ENCODE measurements at regions not wholly inside any gene's neighbourhood (a gene's known extent, or its start where the extent isn't known, plus 50 kb on each side); places are given as distances from the start of the nearest gene placed in this dataset.

DNA sequence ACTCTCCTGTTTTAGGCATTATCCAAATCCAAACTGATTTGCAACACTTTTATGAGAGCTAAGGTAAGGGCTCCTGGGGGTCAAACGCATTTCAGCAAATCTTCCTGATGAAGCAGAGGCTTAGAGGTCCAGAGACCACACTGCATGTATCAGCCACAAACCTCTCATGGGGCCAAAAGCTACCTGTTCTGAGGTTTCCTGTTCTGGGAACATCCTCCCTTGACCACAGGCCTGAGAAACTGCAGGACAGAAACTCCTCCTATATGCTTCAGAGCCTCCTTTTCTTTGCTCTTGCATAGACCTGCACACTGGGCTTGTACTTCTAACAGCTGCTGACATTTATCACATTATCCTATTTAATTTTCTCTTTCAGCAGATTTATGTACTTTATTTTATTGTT lies 92.6 kb downstream of the OR2K2 start:
- TF ChIP-seq POLR2AphosphoS5 (IDR thresholded peaks at IDR 0.05; ENCODE audit: low read depth, low read length): no peak
- TF ChIP-seq TAF1 (IDR thresholded peaks at IDR 0.05; ENCODE audit: borderline replicate concordance, low read depth, low read length): no peak
- TF ChIP-seq POLR2A (IDR thresholded peaks at IDR 0.05; ENCODE audit: low read depth, low read length): no peak
- DNase-seq (ENCODE audit: insufficient read length) (no peak), FAIRE-seq (peak; percentile 57)

DNA sequence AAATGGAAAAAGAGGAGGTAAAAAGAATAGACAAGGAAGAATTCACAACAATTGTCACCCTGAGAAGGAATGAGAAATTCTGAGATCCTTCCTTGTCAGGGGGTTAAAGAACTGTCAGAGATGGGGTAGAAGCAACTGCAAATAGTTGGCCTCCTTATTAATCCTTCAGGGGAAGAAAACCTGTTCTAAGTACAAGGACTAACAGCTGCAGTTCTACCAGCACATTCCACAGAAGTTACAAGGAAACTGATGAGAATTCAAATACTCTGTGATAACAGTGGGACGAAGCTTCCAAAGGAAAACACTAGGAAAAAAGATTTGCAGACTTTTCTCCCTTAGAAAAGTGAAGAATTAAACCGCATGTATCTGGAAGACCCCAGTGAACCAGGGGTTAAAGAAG lies 93.7 kb downstream of the OR2K2 start:
- no peak for TF ChIP-seq POLR2A (IDR thresholded peaks at IDR 0.05; ENCODE audit: low read depth, low read length)
- no peak for TF ChIP-seq POLR2AphosphoS5 (IDR thresholded peaks at IDR 0.05; ENCODE audit: low read depth, low read length)
- TF ChIP-seq TAF1 (IDR thresholded peaks at IDR 0.05; ENCODE audit: borderline replicate concordance, low read depth, low read length): no peak
- DNase-seq (ENCODE audit: insufficient read length) (no peak), FAIRE-seq (no peak)

DNA sequence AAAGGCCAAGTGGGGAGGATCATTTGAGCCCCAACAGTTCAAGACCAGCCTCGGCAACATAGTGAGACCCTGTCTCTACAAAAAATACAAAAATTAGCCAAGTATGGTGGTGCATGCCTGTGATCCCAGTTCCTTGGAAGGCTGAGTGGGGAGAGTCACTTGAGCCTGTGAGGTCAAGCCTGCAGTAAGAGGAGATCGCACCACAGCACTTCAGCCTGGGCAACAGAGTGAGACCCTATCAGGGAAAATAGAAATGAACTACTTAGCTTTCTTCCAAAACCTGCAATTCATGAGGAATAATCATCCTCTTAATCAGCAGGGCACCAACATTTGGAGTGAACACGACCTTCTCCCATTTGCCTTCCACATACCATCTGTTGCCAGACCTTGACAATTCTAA lies 96.1 kb downstream of the OR2K2 start:
- FAIRE-seq: no peak
- DNase-seq (ENCODE audit: insufficient read length): no peak

DNA sequence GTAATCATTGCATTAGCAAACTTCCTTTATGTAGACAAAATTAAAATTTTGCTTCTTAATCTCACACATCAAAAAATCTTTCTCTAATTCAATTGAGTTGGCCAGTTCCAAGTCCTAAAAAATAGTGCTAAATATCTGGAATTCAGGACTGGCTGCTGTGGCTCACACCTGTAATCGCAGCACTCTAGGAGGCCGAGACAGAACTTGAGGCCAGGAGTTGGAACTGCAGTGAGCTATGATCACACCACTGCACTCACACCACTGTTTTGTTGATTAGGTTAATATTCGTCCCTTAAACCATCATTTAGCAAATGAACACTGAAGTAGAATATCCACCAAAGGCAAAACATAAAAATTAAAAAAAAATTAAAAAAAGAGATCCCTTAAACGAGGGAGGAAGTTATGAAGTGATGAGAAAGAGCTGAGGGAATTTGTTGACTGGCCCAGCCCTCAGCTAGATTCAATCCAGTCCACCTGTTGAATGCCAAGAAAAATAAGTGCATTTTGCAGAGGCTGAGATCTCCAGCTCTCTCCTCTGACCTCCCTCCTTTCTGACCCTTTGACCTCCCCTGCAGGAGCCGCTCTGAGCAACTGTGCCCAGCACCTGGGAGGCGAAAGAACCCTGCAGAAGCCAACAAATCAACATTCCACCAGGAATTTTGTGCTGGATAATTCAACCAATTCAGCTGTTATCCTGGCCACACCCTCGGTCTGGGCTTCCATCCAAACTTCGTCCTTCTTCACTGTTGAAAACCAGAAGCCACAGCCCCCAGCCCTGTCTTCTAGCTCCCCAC lies 96.8 kb downstream of the OR2K2 start:
- DNase-seq (ENCODE audit: insufficient read length) (no peak), FAIRE-seq (no peak)
- TF ChIP-seq POLR2AphosphoS5 (IDR thresholded peaks at IDR 0.05; ENCODE audit: low read depth, low read length) (no peak), POLR2A (IDR thresholded peaks at IDR 0.05; ENCODE audit: low read depth, low read length) (no peak), TAF1 (IDR thresholded peaks at IDR 0.05; ENCODE audit: borderline replicate concordance, low read depth, low read length) (no peak)

More for the DNA sequence above, 96.1 kb downstream of the OR2K2 start:
- TF ChIP-seq POLR2A (IDR thresholded peaks at IDR 0.05; ENCODE audit: low read depth, low read length) (no peak), TAF1 (IDR thresholded peaks at IDR 0.05; ENCODE audit: borderline replicate concordance, low read depth, low read length) (no peak), POLR2AphosphoS5 (IDR thresholded peaks at IDR 0.05; ENCODE audit: low read depth, low read length) (no peak)

DNA sequence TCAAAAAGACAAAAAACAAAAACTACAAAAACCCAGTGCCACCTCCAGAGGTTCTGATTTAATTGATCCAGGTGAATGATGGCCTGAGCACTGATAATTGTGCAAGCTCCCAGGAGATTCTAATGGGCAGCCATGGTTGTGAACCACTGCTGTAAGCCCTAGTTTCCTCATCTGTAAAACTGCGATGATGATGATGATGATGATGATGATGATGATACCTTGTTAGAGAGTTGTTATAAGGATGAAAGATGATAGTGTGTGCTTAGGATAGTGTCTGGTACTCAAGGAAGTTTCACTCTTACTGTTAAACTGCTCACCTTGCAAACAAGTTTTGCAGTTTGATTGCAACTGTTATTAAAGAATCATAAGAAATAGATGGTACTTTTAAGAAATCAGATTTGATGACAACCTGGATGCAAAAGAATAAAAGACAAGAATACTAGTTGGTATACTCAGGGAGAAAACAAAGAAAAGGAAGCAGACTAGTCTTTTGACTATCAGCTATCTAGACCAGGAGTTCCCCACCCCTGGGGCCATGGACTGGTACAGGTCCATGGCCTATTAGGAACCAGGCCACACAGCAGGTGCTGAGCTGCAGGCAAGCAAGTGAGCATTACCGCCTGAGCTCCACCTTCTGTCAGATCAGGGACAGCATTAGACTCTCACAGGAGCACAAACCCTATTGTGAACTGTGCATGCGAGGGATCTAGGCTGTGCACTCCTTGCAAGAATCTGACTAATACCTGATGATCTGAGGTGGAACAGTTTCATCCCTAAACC lies 98.0 kb downstream of the OR2K2 start:
- TF ChIP-seq POLR2A (IDR thresholded peaks at IDR 0.05; ENCODE audit: low read depth, low read length): no peak
- TF ChIP-seq TAF1 (IDR thresholded peaks at IDR 0.05; ENCODE audit: borderline replicate concordance, low read depth, low read length): no peak
- TF ChIP-seq POLR2AphosphoS5 (IDR thresholded peaks at IDR 0.05; ENCODE audit: low read depth, low read length): no peak
- DNase-seq (ENCODE audit: insufficient read length): no peak
- no peak for FAIRE-seq

DNA sequence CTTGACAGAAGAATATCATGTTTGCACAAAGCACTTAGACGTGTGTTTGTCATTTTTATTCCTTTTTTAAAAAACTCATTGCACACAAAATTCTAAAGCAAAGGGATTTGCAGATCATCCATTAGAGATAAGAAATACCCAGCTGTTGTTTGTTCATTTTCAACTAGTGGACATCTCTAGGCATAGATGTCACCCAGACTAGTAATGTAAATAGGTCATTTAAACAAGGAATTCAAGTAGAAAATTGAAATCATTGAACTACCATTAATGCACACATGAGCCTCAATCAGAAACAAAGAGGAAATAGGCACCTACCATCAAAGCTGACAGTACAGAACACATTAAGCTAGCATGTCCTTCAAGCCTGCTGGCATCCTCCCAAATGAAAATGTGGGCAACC lies 107.3 kb downstream of the OR2K2 start:
- DNase-seq (ENCODE audit: insufficient read length): no peak
- FAIRE-seq: no peak
- no peak for TF ChIP-seq TAF1 (IDR thresholded peaks at IDR 0.05; ENCODE audit: borderline replicate concordance, low read depth, low read length)
- no peak for TF ChIP-seq POLR2A (IDR thresholded peaks at IDR 0.05; ENCODE audit: low read depth, low read length)
- no peak for TF ChIP-seq POLR2AphosphoS5 (IDR thresholded peaks at IDR 0.05; ENCODE audit: low read depth, low read length)

DNA sequence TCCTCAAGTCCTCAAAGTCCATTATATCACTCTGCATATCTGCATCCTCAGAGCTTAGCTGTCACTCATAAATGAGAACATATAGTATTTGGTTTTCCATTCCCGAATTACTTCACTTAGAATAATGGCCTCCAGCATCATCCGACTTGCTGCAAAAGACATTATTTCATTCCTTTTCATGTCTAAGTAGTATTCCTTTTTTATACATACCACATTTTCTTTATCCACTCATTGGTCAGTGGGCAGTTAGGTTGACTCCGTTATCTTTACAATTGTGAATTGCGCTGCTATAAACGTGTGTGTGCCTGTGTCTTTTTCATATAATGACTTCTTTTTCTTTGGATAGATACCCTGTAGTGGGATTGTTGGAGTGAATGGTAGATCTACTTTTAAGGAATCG lies 117.2 kb downstream of the OR2K2 start:
- no peak for DNase-seq (ENCODE audit: insufficient read length)
- TF ChIP-seq POLR2AphosphoS5 (IDR thresholded peaks at IDR 0.05; ENCODE audit: low read depth, low read length) (no peak), POLR2A (IDR thresholded peaks at IDR 0.05; ENCODE audit: low read depth, low read length) (no peak), TAF1 (IDR thresholded peaks at IDR 0.05; ENCODE audit: borderline replicate concordance, low read depth, low read length) (no peak)
- FAIRE-seq: no peak

DNA sequence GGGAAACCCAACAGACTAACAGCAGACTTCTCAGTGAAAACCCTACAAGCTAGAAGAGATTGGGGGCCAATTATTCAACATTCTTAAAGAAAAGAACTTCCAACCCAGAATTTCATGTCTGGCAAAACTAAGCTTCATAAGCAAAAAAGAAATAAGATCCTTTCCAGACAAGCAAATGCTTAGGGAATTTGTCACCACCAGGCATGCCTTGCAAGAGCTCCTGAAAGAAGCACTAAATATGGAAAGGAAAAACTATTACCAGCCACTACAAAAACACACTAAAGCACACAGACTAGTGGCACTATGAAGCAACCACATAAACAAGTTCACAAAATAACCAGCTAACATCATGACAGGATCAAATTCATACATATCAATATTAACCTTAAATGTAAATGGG lies 131.1 kb downstream of the OR2K2 start:
- TF ChIP-seq POLR2A (IDR thresholded peaks at IDR 0.05; ENCODE audit: low read depth, low read length): no peak
- TF ChIP-seq POLR2AphosphoS5 (IDR thresholded peaks at IDR 0.05; ENCODE audit: low read depth, low read length): no peak
- TF ChIP-seq TAF1 (IDR thresholded peaks at IDR 0.05; ENCODE audit: borderline replicate concordance, low read depth, low read length): no peak
- FAIRE-seq (no peak), DNase-seq (ENCODE audit: insufficient read length) (no peak)

DNA sequence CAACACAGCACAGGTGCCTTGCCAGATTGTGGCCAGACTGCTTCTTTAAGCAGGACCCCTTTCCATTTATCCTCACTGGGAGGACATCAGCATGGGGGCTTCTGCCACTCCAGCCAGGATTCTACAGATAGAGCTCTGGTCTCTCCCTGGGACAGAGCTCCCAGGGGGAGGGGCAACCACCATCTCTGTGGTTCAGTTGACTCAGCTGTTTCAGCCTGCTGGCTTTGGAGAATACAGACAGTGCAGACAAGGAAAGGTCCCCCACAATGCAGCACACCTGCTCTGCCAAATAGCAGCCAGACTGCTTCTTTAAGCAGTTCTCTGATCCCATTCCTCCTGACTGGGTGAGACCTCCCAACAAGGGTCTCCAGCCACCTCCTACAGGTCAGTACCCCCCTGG lies 132.8 kb downstream of the OR2K2 start:
- DNase-seq (ENCODE audit: insufficient read length) (no peak), FAIRE-seq (no peak)
- TF ChIP-seq POLR2AphosphoS5 (IDR thresholded peaks at IDR 0.05; ENCODE audit: low read depth, low read length): no peak
- TF ChIP-seq POLR2A (IDR thresholded peaks at IDR 0.05; ENCODE audit: low read depth, low read length): no peak
- TF ChIP-seq TAF1 (IDR thresholded peaks at IDR 0.05; ENCODE audit: borderline replicate concordance, low read depth, low read length): no peak

DNA sequence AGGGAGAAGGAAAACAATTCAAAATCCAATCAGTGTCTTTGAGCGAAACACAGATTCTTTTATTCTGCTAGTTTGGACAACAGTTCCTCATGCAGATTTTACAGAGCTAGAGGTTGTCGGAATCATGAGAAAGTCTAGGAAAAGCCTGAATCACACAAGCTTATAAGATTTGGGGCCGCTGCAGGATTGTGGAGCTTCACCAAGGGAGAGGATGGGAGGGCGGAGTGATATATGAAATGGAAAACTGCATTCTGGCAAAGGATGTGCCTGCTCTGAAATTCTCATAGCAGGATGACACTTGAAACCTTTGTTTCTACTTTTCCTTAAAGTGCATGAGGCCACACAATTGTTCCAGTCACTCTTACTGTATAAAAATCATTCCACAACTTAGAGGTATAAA lies 134.3 kb downstream of the OR2K2 start:
- DNase-seq (ENCODE audit: insufficient read length) (no peak), FAIRE-seq (no peak)
- TF ChIP-seq TAF1 (IDR thresholded peaks at IDR 0.05; ENCODE audit: borderline replicate concordance, low read depth, low read length) (no peak), POLR2A (IDR thresholded peaks at IDR 0.05; ENCODE audit: low read depth, low read length) (no peak), POLR2AphosphoS5 (IDR thresholded peaks at IDR 0.05; ENCODE audit: low read depth, low read length) (no peak)

DNA sequence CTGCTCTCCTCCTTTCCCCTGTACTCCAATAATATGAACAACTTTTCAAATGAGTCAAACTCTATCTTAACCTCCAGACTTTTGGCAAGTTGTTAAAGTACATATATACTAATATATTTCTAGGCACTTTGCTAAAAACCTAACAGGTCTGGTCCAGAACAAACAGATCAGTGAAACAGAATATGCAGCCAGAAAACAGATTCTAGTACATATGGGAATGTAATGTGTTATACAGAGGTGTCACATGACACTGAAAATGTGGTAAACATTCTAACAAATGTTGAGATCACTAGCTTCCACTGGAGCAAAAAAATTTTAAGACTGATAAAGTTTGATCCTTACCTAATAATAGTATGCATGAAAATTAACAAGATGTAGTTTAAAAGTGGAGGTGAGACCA lies 136.9 kb downstream of the OR2K2 start:
- no peak for TF ChIP-seq POLR2A (IDR thresholded peaks at IDR 0.05; ENCODE audit: low read depth, low read length)
- no peak for TF ChIP-seq POLR2AphosphoS5 (IDR thresholded peaks at IDR 0.05; ENCODE audit: low read depth, low read length)
- no peak for TF ChIP-seq TAF1 (IDR thresholded peaks at IDR 0.05; ENCODE audit: borderline replicate concordance, low read depth, low read length)
- DNase-seq (ENCODE audit: insufficient read length): no peak
- no peak for FAIRE-seq

DNA sequence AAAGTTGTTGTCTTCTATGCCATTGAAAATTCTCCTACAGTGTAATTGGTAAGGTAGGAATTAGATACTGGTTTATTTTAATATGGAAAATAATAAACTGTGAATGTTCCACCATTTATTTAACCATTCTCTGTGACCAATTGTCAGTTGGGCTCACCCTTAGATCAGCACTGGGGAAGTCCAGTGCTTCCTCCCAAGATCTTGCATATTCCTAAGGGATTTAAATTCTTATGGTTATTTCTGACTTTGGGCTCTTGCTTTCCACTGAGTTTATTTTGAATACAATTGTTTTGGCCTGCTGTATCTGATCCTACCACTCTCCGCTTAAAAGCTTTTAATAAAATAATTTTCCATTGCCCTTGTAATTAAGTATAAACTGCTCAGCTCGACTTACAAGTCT lies 137.4 kb downstream of the OR2K2 start:
- TF ChIP-seq TAF1 (IDR thresholded peaks at IDR 0.05; ENCODE audit: borderline replicate concordance, low read depth, low read length): no peak
- no peak for TF ChIP-seq POLR2AphosphoS5 (IDR thresholded peaks at IDR 0.05; ENCODE audit: low read depth, low read length)
- no peak for TF ChIP-seq POLR2A (IDR thresholded peaks at IDR 0.05; ENCODE audit: low read depth, low read length)
- no peak for FAIRE-seq
- no peak for DNase-seq (ENCODE audit: insufficient read length)

Data from GM12892 (cell line).